ENCODE measurements at regions not wholly inside any gene's neighbourhood (a gene's known extent, or its start where the extent isn't known, plus 50 kb on each side); places are given as distances from the start of the nearest gene placed in this dataset.
"Not testable (repeated sequence)": the region's sequence is repeated elsewhere in the genome, so short reads cannot be mapped to it uniquely, and the experiment has no call there.

GRCh38 chr2:111546578-111546977 lies 337.4 kb downstream of the ANAPC1 start:
- DNase-seq = not testable (repeated sequence)

GRCh38 chr2:111549174-111549573 lies 334.8 kb downstream of the ANAPC1 start:
- not testable (repeated sequence) for DNase-seq

GRCh38 chr2:111551428-111551827 lies 332.6 kb downstream of the ANAPC1 start:
- DNase-seq = not testable (repeated sequence)

GRCh38 chr2:111552625-111553024 lies 331.4 kb downstream of the ANAPC1 start:
- DNase-seq = not testable (repeated sequence)

- DNase-seq = not testable (repeated sequence)
Observed at GRCh38 chr2:111559301-111559700, 324.7 kb downstream of the ANAPC1 start.

- not testable (repeated sequence) for DNase-seq
Observed at GRCh38 chr2:111559814-111560213, 324.2 kb downstream of the ANAPC1 start.

- DNase-seq = not testable (repeated sequence)
Observed at GRCh38 chr2:111566068-111566467, 317.9 kb downstream of the ANAPC1 start.

GRCh38 chr2:111567233-111567632 lies 316.8 kb downstream of the ANAPC1 start:
- not testable (repeated sequence) for DNase-seq

- not testable (repeated sequence) for DNase-seq
Observed at GRCh38 chr2:111569356-111570199, 314.4 kb downstream of the ANAPC1 start.

- not testable (repeated sequence) for DNase-seq
Observed at GRCh38 chr2:111570300-111571114, 313.5 kb downstream of the ANAPC1 start.

GRCh38 chr2:111574803-111575202 lies 309.2 kb downstream of the ANAPC1 start:
- not testable (repeated sequence) for DNase-seq

GRCh38 chr2:111577154-111577885 lies 306.7 kb downstream of the ANAPC1 start:
- not testable (repeated sequence) for DNase-seq

GRCh38 chr2:111579500-111580134 lies 304.4 kb downstream of the ANAPC1 start:
- not testable (repeated sequence) for DNase-seq

GRCh38 chr2:111580616-111581015 lies 303.4 kb downstream of the ANAPC1 start:
- DNase-seq = not testable (repeated sequence)

- DNase-seq = not testable (repeated sequence)
Observed at GRCh38 chr2:111582090-111582489, 301.9 kb downstream of the ANAPC1 start.

GRCh38 chr2:111583480-111583879 lies 300.5 kb downstream of the ANAPC1 start:
- not testable (repeated sequence) for DNase-seq

- not testable (repeated sequence) for DNase-seq
Observed at GRCh38 chr2:111584540-111584939, 299.5 kb downstream of the ANAPC1 start.

- not testable (repeated sequence) for DNase-seq
Observed at GRCh38 chr2:111584950-111585349, 299.0 kb downstream of the ANAPC1 start.

- DNase-seq = not testable (repeated sequence)
Observed at GRCh38 chr2:111586014-111586413, 298.0 kb downstream of the ANAPC1 start.

GRCh38 chr2:111595072-111595471 lies 288.9 kb downstream of the ANAPC1 start:
- DNase-seq = not testable (repeated sequence)

GRCh38 chr2:111596808-111597705 lies 286.9 kb downstream of the ANAPC1 start:
- DNase-seq = not testable (repeated sequence)
